H9 (cell line): ENCODE measurements at regions not wholly inside any gene's neighbourhood (a gene's known extent, or its start where the extent isn't known, plus 50 kb on each side); places are given as distances from the start of the nearest gene placed in this dataset.
A peak's percentile ranks its signal among the peaks of the same experiment; 100 is the strongest.

Source experiments
- DNase-seq: peaks from one replicate; pipeline ENCODE4 v3.0.0-alpha.2; 2017
- H2AFZ ChIP-seq: one replicate; pipeline ENCODE4 v1.6.1; 2013; ENCODE audit warnings: mild to moderate bottlenecking, low read length, control low read depth, moderate library complexity
- H2AK5ac ChIP-seq: 2 replicates; pipeline ENCODE4 v1.6.1; 2013; ENCODE audit warnings: low read length, control low read depth, mixed read lengths; ENCODE audit not compliant: insufficient read length
- H2BK120ac ChIP-seq: one replicate; pipeline ENCODE4 v1.6.1; 2013; ENCODE audit warnings: low read depth, mild to moderate bottlenecking, low read length, control low read depth, inconsistent platforms; ENCODE audit not compliant: poor library complexity, severe bottlenecking
- H2BK12ac ChIP-seq: 2 replicates; pipeline ENCODE4 v1.6.1; 2013; ENCODE audit warnings: low read length, control low read depth, mixed read lengths, low read depth; ENCODE audit not compliant: insufficient read length
- H2BK15ac ChIP-seq: 2 replicates; pipeline ENCODE4 v1.6.1; 2013; ENCODE audit warnings: low read depth, low read length, control low read depth
- H2BK20ac ChIP-seq: one replicate; pipeline ENCODE4 v1.6.1; 2013; ENCODE audit warnings: low read depth, mild to moderate bottlenecking, low read length, control low read depth, inconsistent platforms; ENCODE audit not compliant: poor library complexity, severe bottlenecking
- H2BK5ac ChIP-seq: 2 replicates; pipeline ENCODE4 v1.6.1; 2013; ENCODE audit warnings: low read length, control low read depth, mixed read lengths; ENCODE audit not compliant: insufficient read length
- H3K14ac ChIP-seq: 2 replicates; pipeline ENCODE4 v1.6.1; 2013; ENCODE audit warnings: low read length, control low read depth; ENCODE audit not compliant: insufficient read depth
- H3K18ac ChIP-seq: 2 replicates; pipeline ENCODE4 v1.6.1; 2013; ENCODE audit warnings: low read depth, mild to moderate bottlenecking, mixed read lengths, low read length, control low read depth; ENCODE audit not compliant: insufficient read length
- H3K23ac ChIP-seq: 2 replicates; pipeline ENCODE4 v1.6.1; 2013; ENCODE audit warnings: low read length, control low read depth, mixed read lengths, low read depth; ENCODE audit not compliant: insufficient read length
- H3K23me2 ChIP-seq: 2 replicates; pipeline ENCODE4 v1.6.1; 2013; ENCODE audit warnings: low read depth, mild to moderate bottlenecking, mixed read lengths, low read length, control low read depth; ENCODE audit not compliant: insufficient read length, poor library complexity, severe bottlenecking
- H3K27ac ChIP-seq: 2 replicates; pipeline ENCODE4 v1.5.1; 2013; ENCODE audit warnings: low read length, control low read depth, mixed read lengths, low read depth; ENCODE audit not compliant: insufficient read length
- H3K27me3 ChIP-seq: 2 replicates; pipeline ENCODE4 v1.6.1; 2013; ENCODE audit warnings: low read length, control low read depth, inconsistent platforms; ENCODE audit not compliant: insufficient read depth
- H3K4ac ChIP-seq: 2 replicates; pipeline ENCODE4 v1.6.1; 2013; ENCODE audit warnings: low read depth, mild to moderate bottlenecking, control low read depth, inconsistent platforms, low read length, moderate library complexity
- H3K4me1 ChIP-seq: 2 replicates; pipeline ENCODE4 v1.6.1; 2013; ENCODE audit warnings: low read length, control low read depth, inconsistent platforms; ENCODE audit not compliant: insufficient read depth
- H3K4me2 ChIP-seq: 2 replicates; pipeline ENCODE4 v1.6.1; 2013; ENCODE audit warnings: low read length, control low read depth, mixed read lengths; ENCODE audit not compliant: insufficient read length, insufficient read depth
- H3K56ac ChIP-seq: 2 replicates; pipeline ENCODE4 v1.6.1; 2013; ENCODE audit warnings: low read depth, mild to moderate bottlenecking, mixed read lengths, low read length, control low read depth; ENCODE audit not compliant: insufficient read length
- H3K79me1 ChIP-seq: 2 replicates; pipeline ENCODE4 v1.6.1; 2013; ENCODE audit warnings: low read depth, mild to moderate bottlenecking, moderate library complexity, low read length, control low read depth, inconsistent platforms; ENCODE audit not compliant: insufficient read depth, poor library complexity, severe bottlenecking
- H3K79me2 ChIP-seq: 2 replicates; pipeline ENCODE4 v1.6.1; 2013; ENCODE audit warnings: low read length, control low read depth, inconsistent platforms; ENCODE audit not compliant: insufficient read depth
- H3K9ac ChIP-seq: 2 replicates; pipeline ENCODE4 v1.6.1; 2013; ENCODE audit warnings: low read length, control low read depth, mixed read lengths; ENCODE audit not compliant: insufficient read length; ENCODE audit errors: extremely low read depth
- H3K9me3 ChIP-seq: one replicate; pipeline ENCODE4 v1.6.1; 2013; ENCODE audit warnings: low read depth, low read length, inconsistent platforms; ENCODE audit not compliant: control insufficient read depth
- H3T11ph ChIP-seq: one replicate; pipeline ENCODE4 v1.6.1; 2013; ENCODE audit warnings: mild to moderate bottlenecking, low read length, control low read depth, inconsistent platforms
- H4K20me1 ChIP-seq: one replicate; pipeline ENCODE4 v1.6.1; 2013; ENCODE audit not compliant: control insufficient read depth, insufficient read length, insufficient read depth
- H4K5ac ChIP-seq: 2 replicates; pipeline ENCODE4 v1.6.1; 2013; ENCODE audit warnings: low read depth, mild to moderate bottlenecking, mixed read lengths, low read length, control low read depth; ENCODE audit not compliant: insufficient read length
- H4K8ac ChIP-seq: replicated peaks from 2 replicates; pipeline ENCODE4 v1.6.1; 2013; ENCODE audit warnings: low read length, control low read depth, mixed read lengths, low read depth; ENCODE audit not compliant: insufficient read length
- H4K91ac ChIP-seq: 2 replicates; pipeline ENCODE4 v1.6.1; 2013; ENCODE audit warnings: low read depth, mild to moderate bottlenecking, moderate library complexity, mixed read lengths, low read length, control low read depth; ENCODE audit not compliant: insufficient read length
- H3K27ac Mint-ChIP-seq, 3 experiments: 2 replicates in 2 of 3; 3 replicates in 1 of 3; pipeline ENCODE4 v1.8.0; 2020 to 2021; ENCODE audit warnings: mixed read lengths in 3 of 3, mild to moderate bottlenecking in 1 of 3, moderate library complexity in 1 of 3
- H3K27me3 Mint-ChIP-seq: 2 replicates; pipeline ENCODE4 v1.8.0; 2021; ENCODE audit warnings: low read depth, mild to moderate bottlenecking, moderate library complexity, mixed read lengths
- H3K36me3 Mint-ChIP-seq, 3 experiments: 2 replicates in 2 of 3; 3 replicates in 1 of 3; pipeline ENCODE4 v1.8.0; 2020 to 2021; ENCODE audit warnings: low read depth in 3 of 3, mixed read lengths in 3 of 3; ENCODE audit not compliant: insufficient read depth in 1 of 3
- H3K4me1 Mint-ChIP-seq, 2 experiments: 2 replicates each; pipeline ENCODE4 v1.8.0; 2020; ENCODE audit warnings: mixed read lengths in 2 of 2
- H3K4me3 Mint-ChIP-seq, 2 experiments: 2 replicates in 1 of 2; 3 replicates in 1 of 2; pipeline ENCODE4 v1.8.0; 2020 to 2021; ENCODE audit warnings: mild to moderate bottlenecking in 2 of 2, mixed read lengths in 2 of 2, moderate library complexity in 1 of 2
- H3K9me3 Mint-ChIP-seq, 2 experiments: 2 replicates in 1 of 2; 3 replicates in 1 of 2; pipeline ENCODE4 v1.8.0; 2020; ENCODE audit warnings: mild to moderate bottlenecking in 2 of 2, mixed read lengths in 2 of 2, moderate library complexity in 1 of 2
- CTCF ChIP-seq: fragments of 200-600 bp; sonication (generic); conservative IDR thresholded peaks from 3 replicates; pipeline ENCODE4 v1.8.0; 2021; ENCODE audit warnings: antibody characterized with exemption, mild to moderate bottlenecking
- WGBS: extraction: QIAGEN DNeasy Blood & Tissue Kit; methylation state at CpG from one replicate; pipeline ENCODE4 v1.1.7; 2013; ENCODE audit warnings: missing lambda C conversion rate, low lambda C conversion rate, mixed read lengths; ENCODE audit not compliant: insufficient read length; ENCODE audit errors: extremely low coverage; 5-methylcytosine and 5-hydroxymethylcytosine counted together

GRCh38 chr5:167271081-167271480 is 1020.4 kb upstream of the WWC1 start:
- no peak overlapping the region for H2BK5ac ChIP-seq
- no peak overlapping the region for H3K9ac ChIP-seq
- Mint-ChIP-seq H3K4me1 (peaks cover 15 to 25% of the 10 kb centered on the region in 2 experiments), H3K36me3 (no peaks in the 10 kb centered on the region), H3K4me3 (no peak overlapping the region), H3K27ac (peak overlapping the region in 1 of 3 experiments; percentile 74; a peak in 2 of 7 replicates), H3K9me3 (no peaks in the 10 kb centered on the region), H3K27me3 (no peaks in the 10 kb centered on the region)
- no peak overlapping the region for H4K91ac ChIP-seq
- H3K4me1 ChIP-seq: no peaks in the 10 kb centered on the region
- H3K79me1 ChIP-seq: no peaks in the 10 kb centered on the region
- no peak overlapping the region for H2BK20ac ChIP-seq
- H4K8ac ChIP-seq: no peak overlapping the region
- H2AK5ac ChIP-seq: no peak overlapping the region
- H2AFZ ChIP-seq: no peak overlapping the region
- no peak for DNase-seq
- no peak overlapping the region for H2BK12ac ChIP-seq
- no peak overlapping the region for H3K4ac ChIP-seq
- H3K79me2 ChIP-seq: no peaks in the 10 kb centered on the region
- H3K14ac ChIP-seq: no peak overlapping the region
- H3K27ac ChIP-seq: no peak overlapping the region
- no peak overlapping the region for H3K56ac ChIP-seq
- H3K18ac ChIP-seq: no peak overlapping the region
- no peak overlapping the region for H3K4me2 ChIP-seq
- TF ChIP-seq CTCF: no peak
- no peak overlapping the region for H3T11ph ChIP-seq
- H4K20me1 ChIP-seq: no peaks in the 10 kb centered on the region
- no peak overlapping the region for H2BK120ac ChIP-seq
- H3K23me2 ChIP-seq: no peaks in the 10 kb centered on the region
- no peak overlapping the region for H3K23ac ChIP-seq
- WGBS: no CpG with 5 or more reads among the region's 3 CpGs
- no peak overlapping the region for H4K5ac ChIP-seq
- no peak overlapping the region for H2BK15ac ChIP-seq
- no peaks in the 10 kb centered on the region for H3K27me3 ChIP-seq
- no peaks in the 10 kb centered on the region for H3K9me3 ChIP-seq
